Activated CD8-positive, alpha-beta memory T cell treated with anti-CD3 and anti-CD28 coated beads for 24 hours (primary cell): ENCODE measurements at regions not wholly inside any gene's neighbourhood (a gene's known extent, or its start where the extent isn't known, plus 50 kb on each side); places are given as distances from the start of the nearest gene placed in this dataset.

Experiments
- DNase-seq: peaks from one replicate; pipeline ENCODE4 v3.0.0-alpha.2; 2020

DNA sequence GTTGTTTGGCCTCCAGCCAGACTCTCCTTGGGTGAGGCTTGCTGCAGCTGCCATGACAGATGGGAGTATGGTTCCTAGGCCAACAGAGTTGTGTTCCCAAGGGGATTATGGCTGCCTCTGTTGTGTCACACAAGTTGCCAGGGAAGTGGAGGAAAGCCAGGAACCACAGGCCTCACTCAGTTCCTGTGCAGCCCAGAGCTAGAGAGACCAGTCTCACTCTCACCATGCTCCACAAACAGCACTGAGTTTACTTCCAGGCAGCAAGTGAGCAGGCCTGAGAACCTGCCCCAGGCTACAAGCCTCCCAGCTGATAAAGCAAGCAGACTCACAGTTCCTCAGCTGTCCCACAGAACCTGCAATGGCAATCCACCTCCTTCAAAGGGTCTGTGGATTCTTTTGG, 273.6 kb upstream of the TAS2R1 start:
- DNase-seq = no peak

DNA sequence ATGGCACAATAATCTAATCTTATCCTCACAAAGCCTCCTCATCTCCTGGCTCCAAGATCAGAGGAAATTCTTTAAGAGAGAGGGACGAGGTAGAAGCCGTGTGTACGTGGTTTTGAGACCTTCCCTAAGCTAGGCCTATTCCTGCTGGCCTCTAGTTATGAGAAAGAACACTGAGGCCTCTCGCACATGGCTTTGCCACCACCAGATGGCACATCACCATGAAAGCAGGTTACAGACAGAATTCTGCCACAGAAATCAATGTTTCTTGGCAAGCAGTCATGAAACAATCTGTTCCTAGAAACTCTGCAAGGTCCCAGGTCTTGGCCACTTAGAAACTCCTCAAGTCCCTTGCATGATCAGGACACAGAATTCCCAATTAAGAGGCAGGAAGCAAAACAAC, 268.2 kb upstream of the TAS2R1 start:
- no peak for DNase-seq

DNA sequence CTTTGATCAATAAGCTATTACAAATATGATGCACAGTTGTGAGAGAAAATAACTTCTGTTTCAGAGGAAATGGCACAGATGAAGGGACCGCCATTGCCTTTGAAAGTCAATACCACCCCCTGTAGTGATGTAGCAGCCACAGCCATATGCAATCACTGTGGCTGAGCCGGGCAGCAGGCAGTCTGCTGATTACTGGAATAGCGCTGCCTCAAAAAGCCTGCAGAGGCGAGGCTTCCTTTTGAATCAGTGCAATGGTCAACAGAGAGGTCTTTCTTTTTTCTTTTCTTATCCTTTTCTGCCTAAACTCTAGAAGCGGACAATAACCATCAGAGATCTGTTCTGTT, 265.1 kb upstream of the TAS2R1 start:
- no peak for DNase-seq

DNA sequence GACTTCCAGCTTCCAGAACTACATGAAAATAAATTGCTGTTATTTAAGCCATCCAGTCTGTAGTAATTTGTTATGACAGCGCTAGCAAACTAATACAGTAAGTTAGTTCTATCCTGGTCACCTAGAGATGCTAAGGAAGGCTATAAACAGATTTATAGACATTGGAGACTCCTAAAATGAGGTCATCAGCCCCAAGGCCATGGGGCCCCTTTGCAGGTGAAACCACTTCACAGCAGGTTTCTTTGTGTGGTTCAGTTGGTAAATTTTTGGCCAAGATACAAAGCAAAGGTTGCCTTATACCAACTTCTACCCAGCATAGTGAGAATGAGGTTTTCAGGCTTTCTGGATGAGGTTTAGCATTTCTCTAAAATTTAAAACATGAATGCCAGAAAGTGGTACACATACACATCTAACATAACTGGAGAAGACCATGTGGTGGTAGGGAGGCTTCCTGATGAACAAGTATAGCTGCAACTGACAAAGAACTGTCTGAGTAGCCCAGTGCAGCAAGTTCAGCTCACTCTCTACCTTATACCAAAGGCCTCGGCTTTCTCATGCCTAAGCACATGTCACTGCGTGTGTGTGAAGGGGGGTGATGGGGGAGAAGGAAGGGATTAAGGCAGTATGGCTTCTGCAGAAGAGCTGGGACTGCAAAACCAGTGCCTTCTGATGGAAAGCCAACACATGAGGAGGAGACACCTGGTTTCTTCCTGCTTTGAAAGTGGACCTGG, 264.6 kb upstream of the TAS2R1 start:
- DNase-seq = no peak

DNA sequence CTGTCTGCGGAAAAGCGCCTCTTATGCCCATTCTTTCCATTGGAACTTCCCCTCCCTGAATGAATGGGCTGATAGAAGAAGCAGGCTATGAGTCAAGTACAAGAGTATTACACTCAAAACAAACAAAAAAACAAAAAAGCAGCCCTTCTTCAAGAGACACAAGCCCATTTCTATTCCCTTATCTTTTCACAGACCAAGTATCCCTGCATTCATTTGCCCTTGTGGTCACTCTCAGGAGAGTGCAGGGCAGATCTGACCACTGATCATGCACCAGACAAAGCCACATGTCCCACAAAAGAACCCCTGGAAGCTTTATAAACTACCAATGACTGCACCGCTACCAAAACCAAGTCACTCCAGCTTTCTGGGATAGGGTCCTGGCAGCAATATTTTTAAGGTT, 262.5 kb upstream of the TAS2R1 start:
- DNase-seq = no peak

DNA sequence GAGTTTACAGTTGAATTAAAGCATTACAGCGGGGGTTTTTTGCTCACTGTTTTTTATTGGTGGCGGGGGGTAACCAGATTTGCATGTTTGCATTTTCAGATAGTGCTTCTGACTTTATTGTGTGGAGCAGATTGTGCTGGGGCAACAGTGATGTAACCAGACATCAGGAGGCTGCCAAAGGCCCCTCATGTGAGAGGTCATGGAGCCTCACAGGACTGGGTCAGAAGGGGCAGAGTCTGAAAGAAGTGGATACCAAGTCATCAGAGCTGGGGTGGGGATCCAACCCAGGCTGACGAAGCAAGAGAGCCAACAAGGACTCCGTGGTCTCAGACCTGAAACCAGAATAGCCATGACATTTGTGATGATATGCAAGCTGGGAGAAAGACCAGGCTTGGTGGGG, 259.4 kb upstream of the TAS2R1 start:
- DNase-seq = no peak

DNA sequence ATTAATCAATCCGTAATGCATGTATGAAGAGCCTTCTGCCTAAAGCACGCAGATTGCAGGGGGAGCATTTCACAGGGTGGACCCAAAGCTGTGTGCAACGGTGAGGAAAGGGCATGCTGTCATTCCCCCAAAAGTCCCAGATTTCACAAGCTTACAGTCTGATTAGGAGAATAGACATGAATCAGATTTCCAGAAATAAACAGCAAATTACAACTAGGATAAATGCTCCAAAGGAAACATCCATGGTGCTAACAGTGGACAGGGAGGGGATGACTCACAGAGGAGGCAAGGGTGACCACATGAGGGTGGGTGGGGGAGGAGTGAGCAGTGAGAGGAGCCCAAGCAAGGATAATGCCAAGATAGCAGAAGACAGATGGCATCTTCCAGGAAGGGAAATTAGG, 258.4 kb upstream of the TAS2R1 start:
- no peak for DNase-seq

DNA sequence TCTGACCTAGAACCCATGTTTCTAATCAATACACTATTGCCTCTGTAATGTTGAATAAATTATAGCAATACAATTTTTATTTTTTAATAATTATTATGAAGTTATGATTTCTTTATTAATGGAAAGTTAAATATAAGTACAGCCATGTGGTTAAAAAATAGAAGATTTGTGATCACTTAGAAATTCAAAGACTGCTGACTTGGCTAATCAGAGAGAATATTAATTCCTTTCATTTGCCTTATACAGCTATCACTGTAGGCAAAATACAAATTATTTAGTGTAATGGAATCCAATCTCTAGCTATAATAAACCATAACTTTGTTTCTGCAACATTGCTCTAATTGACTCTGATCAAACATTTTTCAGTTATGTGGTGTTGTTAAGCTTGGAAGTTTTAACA, 255.0 kb upstream of the TAS2R1 start:
- no peak for DNase-seq

DNA sequence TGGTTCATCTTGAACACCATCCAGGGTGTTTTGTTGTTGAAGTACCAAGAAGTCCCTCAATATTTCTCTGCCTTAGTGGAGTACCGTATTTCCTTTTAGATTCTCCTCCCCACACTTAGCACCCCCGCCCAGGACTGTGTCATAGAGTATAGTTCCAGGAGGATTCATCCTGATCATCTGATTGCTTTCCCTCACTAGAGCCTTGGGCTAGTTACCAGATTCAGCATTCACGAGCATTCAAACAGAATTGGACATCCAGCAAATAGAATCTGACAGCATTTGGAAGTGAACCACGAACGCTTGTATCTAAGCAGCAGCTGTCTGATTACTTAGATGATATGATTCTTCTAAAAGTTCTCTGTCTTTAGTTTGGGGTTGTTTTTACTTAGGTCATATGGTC, 248.1 kb upstream of the TAS2R1 start:
- no peak for DNase-seq

DNA sequence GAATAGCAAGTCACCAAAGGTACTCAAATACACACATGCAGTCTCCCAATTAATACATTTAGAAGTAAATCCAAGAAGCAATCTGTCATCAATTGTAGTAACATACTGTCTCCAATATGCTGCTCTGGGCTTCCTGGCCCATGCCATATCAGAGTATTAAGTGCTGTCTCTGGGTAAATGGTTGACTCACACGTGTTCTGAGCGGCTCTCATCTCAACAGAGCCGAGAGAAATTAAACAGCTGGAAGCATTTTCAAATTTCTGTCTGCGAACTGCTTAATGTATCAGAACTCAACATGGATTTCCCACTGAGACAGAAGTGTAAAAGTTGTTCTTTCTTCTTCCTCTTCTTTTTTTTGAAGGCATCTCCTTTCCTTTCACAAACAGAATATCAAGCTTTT, 247.3 kb upstream of the TAS2R1 start:
- DNase-seq = no peak

DNA sequence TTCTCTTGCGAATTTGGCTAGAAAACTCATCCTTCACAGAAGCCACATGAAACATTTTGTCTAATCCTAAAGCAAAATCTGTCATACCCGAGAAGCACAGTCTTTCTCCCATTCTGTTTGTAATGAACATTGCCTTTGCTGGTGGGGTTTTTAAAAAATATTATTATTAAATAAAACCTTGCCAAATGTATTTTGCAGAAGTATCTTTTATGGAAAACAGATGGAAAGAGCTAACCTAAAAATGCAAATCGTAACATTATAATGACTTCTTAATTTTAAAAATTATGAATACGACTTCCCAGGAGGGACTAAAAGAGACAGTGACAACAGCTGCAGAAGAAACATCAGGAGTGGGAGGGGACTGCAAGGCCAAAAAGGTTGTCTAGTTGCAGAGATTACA, 246.3 kb upstream of the TAS2R1 start:
- DNase-seq = no peak

DNA sequence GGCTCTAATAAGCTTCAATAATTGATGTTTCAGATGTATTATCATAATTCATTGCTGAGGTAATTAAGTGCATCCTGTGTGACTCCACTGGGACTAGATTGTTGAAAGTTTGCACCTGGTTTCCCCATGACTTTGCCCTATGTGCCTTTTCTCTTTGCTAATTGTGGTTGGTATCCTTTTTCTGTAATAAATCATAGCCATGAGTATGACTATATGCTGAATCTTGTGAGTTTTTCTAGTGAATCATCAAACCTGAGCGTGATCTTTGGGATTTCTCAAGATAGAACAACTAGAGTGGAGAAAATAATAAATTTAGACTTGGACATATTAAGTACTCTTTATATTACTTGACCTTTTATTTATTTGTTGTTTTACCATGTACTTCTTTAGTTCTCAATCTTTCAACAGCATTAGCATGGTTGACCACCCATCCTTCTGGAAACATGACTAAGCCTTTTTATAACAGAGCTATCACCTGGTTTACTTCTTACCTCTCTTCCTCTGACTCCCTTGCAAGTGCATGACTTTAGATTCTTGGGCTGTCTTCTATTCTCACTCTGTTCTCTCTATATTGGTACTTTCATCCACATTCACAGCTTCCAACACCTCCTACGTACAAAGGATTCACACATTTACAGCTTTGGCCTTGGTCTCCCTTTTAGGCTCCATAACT, 239.6 kb upstream of the TAS2R1 start:
- DNase-seq = no peak

DNA sequence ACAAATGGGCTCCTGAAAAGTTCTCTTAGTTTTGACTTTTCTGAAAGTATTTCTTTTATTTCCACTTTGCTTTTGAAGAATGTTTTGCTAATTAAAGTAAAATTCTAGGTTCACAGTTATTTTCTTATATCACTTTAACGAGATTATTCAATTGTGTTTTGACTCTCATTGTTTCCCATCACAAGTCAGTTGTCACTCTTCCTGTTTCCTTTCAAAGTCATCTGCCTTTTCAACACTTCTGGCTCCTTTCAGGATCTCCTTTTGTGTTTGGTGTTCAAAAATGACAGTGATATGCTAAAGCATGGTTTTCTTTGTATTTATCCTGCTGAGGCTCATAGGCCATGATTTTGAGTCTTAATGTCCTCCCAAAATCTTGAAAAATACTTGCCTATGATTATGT, 235.4 kb upstream of the TAS2R1 start:
- DNase-seq = no peak

DNA sequence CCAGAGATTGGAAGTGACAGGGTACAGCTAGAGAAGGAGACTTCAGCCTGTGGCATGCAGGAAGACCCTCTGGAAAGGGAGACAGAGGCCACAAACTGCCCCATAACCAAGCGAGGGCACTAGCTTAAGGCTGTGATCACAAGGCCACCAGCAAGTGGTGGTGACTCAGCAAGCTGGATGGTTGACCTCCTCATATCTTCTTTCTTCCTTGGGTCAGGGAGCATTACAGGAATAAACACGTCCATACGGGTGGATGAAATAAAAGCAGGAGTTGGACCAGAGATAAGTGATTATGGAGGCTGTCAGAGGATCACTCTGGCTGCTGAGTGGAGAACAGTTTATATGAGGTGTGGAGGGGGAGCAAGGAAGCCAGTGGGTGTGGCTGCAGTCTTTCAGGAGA, 234.6 kb upstream of the TAS2R1 start:
- no peak for DNase-seq

DNA sequence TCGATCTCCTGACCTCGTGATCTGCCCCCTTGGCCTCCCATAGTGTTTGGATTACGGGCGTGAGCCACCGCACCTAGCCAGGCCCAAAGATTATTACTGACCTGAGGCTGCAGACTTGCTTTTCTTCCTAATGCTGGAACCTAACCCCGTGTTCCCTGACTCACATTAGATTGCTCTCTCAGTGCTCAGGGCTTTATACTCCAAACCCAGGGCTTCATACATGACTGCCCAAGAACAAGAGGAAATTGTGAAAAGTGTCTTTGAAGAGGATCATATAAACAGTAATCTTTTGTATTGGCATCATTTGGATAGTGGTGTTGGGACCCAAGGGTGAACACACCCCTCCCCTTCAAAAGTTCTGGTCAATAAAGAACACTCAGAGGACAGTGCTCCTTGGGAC, 233.3 kb upstream of the TAS2R1 start:
- no peak for DNase-seq

DNA sequence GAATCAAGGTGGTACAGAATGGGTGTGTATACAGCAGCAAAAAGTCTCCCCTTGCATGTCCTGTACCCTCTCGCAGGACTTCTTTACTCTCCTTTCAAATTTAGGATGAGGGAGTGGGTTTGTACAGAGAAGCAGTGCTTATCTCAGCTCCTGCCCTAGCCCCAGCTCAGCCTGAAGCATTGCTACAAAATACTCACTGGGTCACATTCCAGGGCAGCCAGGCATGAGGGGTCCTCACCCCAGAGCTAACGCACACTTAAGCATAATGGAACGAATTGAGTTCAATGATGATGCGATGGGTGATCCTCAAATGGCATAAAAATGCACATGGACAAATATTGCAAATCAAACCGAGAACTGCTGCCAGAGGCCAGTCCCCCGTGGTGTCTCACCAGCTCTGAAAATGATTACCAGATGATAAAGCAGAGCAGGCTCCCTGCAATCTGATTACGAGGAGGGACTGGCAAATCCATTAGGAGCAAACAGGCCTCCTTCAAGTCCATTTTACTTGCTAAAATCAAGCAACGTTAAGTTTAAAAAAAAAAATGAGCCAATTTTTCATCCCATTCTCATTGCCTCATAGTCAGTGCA, 231.6 kb upstream of the TAS2R1 start:
- no peak for DNase-seq

DNA sequence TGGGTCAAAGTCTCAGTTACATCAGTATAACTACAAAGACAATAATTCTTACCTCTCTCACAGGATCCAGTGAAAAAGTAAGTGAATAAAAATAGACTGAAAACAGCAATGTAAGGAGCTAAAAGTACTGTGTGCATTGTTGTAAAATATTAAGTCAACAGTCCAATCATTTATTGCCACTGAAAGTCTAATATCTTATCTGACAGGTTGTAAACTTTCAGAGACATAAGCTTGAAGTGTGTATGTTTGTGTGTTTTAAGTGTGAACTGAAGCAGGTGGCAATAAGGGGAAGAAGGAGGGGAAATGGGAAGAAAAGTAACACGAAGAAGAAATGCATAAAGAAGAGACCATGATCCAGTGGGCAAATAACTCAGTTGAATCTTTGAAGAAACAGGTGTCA, 229.7 kb upstream of the TAS2R1 start:
- DNase-seq = no peak

DNA sequence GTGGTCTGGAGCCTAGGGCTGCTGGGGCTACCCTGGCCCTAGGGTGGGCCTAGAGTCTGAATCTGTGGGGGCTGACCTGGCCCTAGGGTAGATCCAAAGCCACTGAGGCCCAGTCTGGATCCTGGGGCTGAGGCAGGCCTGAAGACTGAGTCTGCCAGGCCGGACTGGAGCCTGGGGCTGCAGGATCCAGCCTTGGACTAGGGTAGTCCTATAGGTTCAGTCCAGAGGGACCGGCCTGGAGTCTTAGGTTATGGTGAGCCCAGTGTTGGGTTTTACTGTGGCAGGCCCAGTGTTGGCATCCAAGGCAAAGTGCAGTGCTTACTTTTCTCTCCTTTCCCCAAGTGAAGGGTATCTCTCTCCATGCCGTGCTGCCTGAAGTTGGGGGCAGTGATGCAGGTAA, 227.9 kb upstream of the TAS2R1 start:
- DNase-seq = no peak

DNA sequence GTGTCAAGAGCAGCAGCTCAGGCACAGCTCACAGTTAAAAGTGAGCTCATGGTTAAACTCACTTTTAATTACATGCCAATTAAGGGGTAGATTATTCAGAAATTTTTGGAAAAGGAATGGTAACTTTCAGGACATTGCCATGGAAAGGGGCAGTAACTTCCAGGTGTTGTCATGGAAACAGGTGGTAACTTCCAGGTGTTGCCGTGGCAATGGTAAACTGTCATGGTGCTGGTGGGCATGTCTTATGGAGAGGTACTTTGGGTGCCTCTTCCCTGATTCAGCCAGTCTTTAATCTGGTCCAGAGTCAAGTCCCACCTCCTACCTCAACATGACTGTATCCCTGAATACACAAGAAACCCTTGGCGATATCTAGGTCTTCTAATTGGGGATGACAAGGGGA, 223.2 kb upstream of the TAS2R1 start:
- DNase-seq = no peak

DNA sequence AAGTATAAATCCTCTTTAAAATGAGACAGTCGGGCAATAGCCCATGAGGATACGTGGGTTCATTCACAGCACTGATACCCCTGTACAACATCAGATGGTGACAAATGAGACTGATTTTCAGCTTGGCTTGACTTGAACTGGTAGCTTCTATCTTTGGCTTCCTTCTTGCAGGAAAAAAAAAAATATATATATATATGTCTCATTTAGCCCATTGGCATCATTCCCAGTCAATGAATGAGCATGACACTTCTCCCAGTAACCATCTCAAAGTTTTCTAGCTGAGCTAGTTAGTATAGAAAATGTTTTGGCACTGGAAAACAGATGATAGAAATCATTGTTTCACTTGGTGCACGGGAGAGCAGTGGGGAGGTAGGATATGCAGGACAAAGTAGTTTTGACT, 222.5 kb upstream of the TAS2R1 start:
- no peak for DNase-seq

DNA sequence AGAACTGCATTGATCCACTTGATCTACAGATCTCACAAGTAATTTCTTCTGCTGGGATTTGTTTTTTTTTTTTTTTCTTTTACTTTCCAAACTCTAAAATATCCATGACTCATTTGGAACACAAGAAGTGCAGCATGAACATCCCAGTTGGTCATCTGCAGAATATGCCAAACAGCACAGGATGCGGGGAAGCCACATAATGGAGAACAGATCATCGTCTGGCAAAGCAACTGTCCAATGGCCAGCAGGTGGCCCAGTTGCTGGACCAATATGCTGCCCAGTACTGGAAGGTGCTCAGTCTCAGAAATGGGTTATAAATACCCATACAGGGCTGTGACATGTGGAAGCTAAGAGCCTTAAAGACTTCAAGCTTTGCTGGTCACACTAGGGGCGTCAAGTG, 221.3 kb upstream of the TAS2R1 start:
- no peak for DNase-seq

DNA sequence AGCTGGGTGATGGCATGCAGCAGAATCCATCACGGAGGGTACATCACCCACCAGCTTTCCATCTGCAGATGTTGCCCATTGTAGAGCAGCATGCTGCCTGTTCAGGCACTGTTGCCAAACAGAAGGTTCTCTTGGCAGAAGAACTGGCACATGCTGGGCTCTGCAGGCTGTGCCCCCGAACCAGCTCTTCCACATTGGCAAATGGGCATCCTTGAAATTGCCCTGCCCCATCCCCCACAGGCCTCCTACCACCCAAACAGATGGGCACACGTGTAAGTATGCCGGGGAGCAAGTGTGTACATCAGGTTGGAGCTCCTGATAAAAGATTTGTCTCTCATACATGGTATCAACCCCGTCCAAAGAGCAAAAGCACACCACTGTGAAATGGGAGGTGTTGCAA, 220.3 kb upstream of the TAS2R1 start:
- no peak for DNase-seq

DNA sequence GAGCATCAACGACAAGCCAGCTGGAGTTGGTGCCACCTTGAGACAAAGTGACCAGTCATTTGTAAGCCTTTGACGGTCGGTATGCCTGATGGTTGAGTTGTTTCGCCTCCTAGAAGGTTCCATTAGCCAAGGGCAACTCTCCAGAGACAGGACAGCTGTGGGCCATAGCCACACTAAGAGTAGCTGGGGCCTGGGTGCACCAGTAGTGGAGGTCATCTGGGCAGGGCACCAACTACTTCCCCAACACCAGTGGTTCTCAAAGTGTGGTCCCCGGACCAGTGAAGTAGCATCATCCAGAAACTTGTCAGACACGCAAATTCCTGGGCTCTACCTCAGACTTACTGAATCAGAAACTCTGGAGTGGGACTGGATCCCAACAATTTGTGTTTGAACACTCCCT, 217.5 kb upstream of the TAS2R1 start:
- no peak for DNase-seq

DNA sequence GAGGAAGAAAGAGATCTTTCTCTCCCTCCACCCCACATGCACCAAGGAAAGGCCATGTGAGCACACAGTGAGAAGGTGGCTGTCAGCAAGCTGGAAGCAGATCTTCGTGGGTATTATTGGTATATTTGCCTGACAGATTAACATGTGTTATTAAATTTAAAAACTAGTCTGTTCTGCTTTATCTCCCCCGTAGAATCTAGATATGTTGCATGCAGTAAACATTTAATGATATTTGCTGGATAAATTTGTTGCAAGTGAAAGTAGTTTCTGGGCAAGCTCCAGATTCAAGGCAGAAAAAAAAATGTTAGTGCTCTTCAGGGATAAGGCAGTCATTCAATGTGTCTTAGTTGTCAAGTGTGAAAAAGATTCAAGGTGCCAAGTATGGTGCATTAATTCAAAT, 215.0 kb upstream of the TAS2R1 start:
- no peak for DNase-seq
